HEK293T (cell line): ENCODE measurements at regions not wholly inside any gene's neighbourhood (a gene's known extent, or its start where the extent isn't known, plus 50 kb on each side); places are given as distances from the start of the nearest gene placed in this dataset.

Source experiments
- CTCF ChIA-PET: fragments of 350-600 bp; formaldehyde crosslinking; extraction: SDS; loops from one replicate; lab custom pipeline; 2021; ENCODE audit warnings: antibody characterized with exemption, inconsistent platforms; lab: Yijun Ruan, JAX
- POLR2A ChIA-PET: fragments of 350-600 bp; formaldehyde crosslinking; extraction: SDS; loops from one replicate; lab custom pipeline; 2020; ENCODE audit warnings: antibody characterized with exemption, inconsistent platforms; lab: Yijun Ruan, JAX
- DNase-seq: peaks from one replicate; pipeline ENCODE4 v3.0.0; 2012; ENCODE audit warnings: mixed read lengths; ENCODE audit errors: extremely low spot score
- ARNT ChIP-seq: fragments of 450-650 bp; IDR thresholded peaks from 2 replicates; pipeline ENCODE4 v1.6.1; 2017; ENCODE audit warnings: mild to moderate bottlenecking
- BHLHE40 ChIP-seq: fragments of 450-650 bp; IDR thresholded peaks from 2 replicates; pipeline ENCODE4 v1.6.1; 2016; ENCODE audit warnings: mild to moderate bottlenecking, moderate library complexity, borderline replicate concordance
- CTBP1 ChIP-seq: fragments of 450-650 bp; IDR thresholded peaks from 2 replicates; pipeline ENCODE4 v1.6.1; 2016; ENCODE audit warnings: borderline replicate concordance
- ELF4 ChIP-seq: fragments of 450-650 bp; IDR thresholded peaks from 2 replicates; pipeline ENCODE4 v1.6.1; 2017; ENCODE audit warnings: antibody characterized with exemption
- FOXA1 ChIP-seq: fragments of 450-650 bp; IDR thresholded peaks from 2 replicates; pipeline ENCODE4 v1.6.1; 2016; ENCODE audit warnings: mild to moderate bottlenecking
- FOXK2 ChIP-seq: fragments of 450-650 bp; IDR thresholded peaks from 2 replicates; pipeline ENCODE4 v1.6.1; 2016; ENCODE audit warnings: mild to moderate bottlenecking
- FOXM1 ChIP-seq: fragments of 450-650 bp; IDR thresholded peaks from 2 replicates; pipeline ENCODE4 v1.6.1; 2017; ENCODE audit warnings: mild to moderate bottlenecking, borderline replicate concordance
- HDGF ChIP-seq: fragments of 450-650 bp; IDR thresholded peaks from 2 replicates; pipeline ENCODE4 v1.6.1; 2017; ENCODE audit warnings: antibody characterized with exemption, borderline replicate concordance
- L3MBTL2 ChIP-seq: fragments of 450-650 bp; conservative IDR thresholded peaks from 2 replicates; pipeline ENCODE4 v1.6.1; 2016; ENCODE audit warnings: mild to moderate bottlenecking
- LEF1 ChIP-seq: fragments of 450-650 bp; IDR thresholded peaks from 2 replicates; pipeline ENCODE4 v1.6.1; 2017; ENCODE audit warnings: mild to moderate bottlenecking, borderline replicate concordance
- NFRKB ChIP-seq: fragments of 450-650 bp; IDR thresholded peaks from 2 replicates; pipeline ENCODE4 v1.6.1; 2016; ENCODE audit warnings: mild to moderate bottlenecking, moderate library complexity
- PKNOX1 ChIP-seq: fragments of 450-650 bp; IDR thresholded peaks from 2 replicates; pipeline ENCODE4 v1.6.1; 2016
- SP1 ChIP-seq: fragments of 450-650 bp; IDR thresholded peaks from 2 replicates; pipeline ENCODE4 v1.6.1; 2017
- SUZ12 ChIP-seq: fragments of 450-650 bp; IDR thresholded peaks from 2 replicates; pipeline ENCODE4 v1.6.1; 2016; ENCODE audit warnings: mild to moderate bottlenecking
- TARDBP ChIP-seq: fragments of 450-650 bp; IDR thresholded peaks from 2 replicates; pipeline ENCODE4 v1.6.1; 2016
- ZNF384 ChIP-seq: fragments of 450-650 bp; IDR thresholded peaks from 2 replicates; pipeline ENCODE4 v1.6.1; 2016

GRCh38 chr1:157288996-157289395, 150.8 kb upstream of the ETV3 start:
- POLR2A ChIA-PET, result no interaction called here
- CTCF ChIA-PET, result interaction anchor here (1.0 kb wide), 1 partner anchor 23 kb away, joined by 5 read pairs; no protein-coding TSS in a partner anchor
- TF ChIP-seq ELF4 (no peak), ZNF384 (no peak), BHLHE40 (no peak), SUZ12 (no peak), LEF1 (no peak)
- DNase-seq, result no peak

GRCh38 chr1:157288492-157288891, 150.3 kb upstream of the ETV3 start:
- POLR2A ChIA-PET, result no interaction called here
- CTCF ChIA-PET, result no interaction called here
- no peak for TF ChIP-seq LEF1
- no peak for TF ChIP-seq HDGF
- TF ChIP-seq ARNT, result no peak
- TF ChIP-seq FOXA1, result no peak
- no peak for TF ChIP-seq SUZ12
- TF ChIP-seq FOXM1, result no peak
- no peak for TF ChIP-seq TARDBP
- TF ChIP-seq PKNOX1, result no peak
- no peak for TF ChIP-seq FOXK2
- no peak for TF ChIP-seq CTBP1
- TF ChIP-seq ELF4, result no peak
- no peak for DNase-seq

- ChIA-PET POLR2A (no interaction called here), CTCF (no interaction called here)
- TF ChIP-seq FOXK2 (no peak), ARNT (no peak), HDGF (no peak), CTBP1 (no peak), LEF1 (no peak), ELF4 (no peak), BHLHE40 (no peak), L3MBTL2 (no peak)
- DNase-seq, result no peak
Measured at GRCh38 chr1:157288006-157288405, 149.8 kb upstream of the ETV3 start.

GRCh38 chr1:157287462-157287861, 149.3 kb upstream of the ETV3 start:
- POLR2A ChIA-PET, result no interaction called here
- CTCF ChIA-PET, result no interaction called here
- DNase-seq, result no peak
- TF ChIP-seq HDGF (no peak), TARDBP (no peak), L3MBTL2 (no peak), ZNF384 (no peak), SP1 (no peak), PKNOX1 (no peak), ARNT (no peak), FOXA1 (no peak)

GRCh38 chr1:157286646-157287420, 148.6 kb upstream of the ETV3 start:
- ChIA-PET CTCF (no interaction called here), POLR2A (no interaction called here)
- DNase-seq, result no peak
- no peak for TF ChIP-seq FOXK2
- TF ChIP-seq FOXM1, result no peak
- TF ChIP-seq PKNOX1, result no peak
- TF ChIP-seq HDGF, result no peak
- TF ChIP-seq BHLHE40, result no peak
- TF ChIP-seq NFRKB, result no peak

- POLR2A ChIA-PET, result interaction anchor here (0.5 kb wide), 1 partner anchor 8 kb away, joined by 3 read pairs; no protein-coding TSS in a partner anchor
- no peak for DNase-seq
- TF ChIP-seq CTBP1 (no peak), ZNF384 (no peak), SP1 (no peak), FOXM1 (no peak), TARDBP (no peak), NFRKB (no peak), SUZ12 (no peak), LEF1 (no peak), BHLHE40 (no peak), FOXK2 (no peak), ARNT (no peak)
- CTCF ChIA-PET, result no interaction called here
Measured at GRCh38 chr1:157286096-157286495, 147.9 kb upstream of the ETV3 start.

- CTCF ChIA-PET, result no interaction called here
Measured at GRCh38 chr1:157284451-157284850, 146.3 kb upstream of the ETV3 start.

More at GRCh38 chr1:157284451-157284850, 146.3 kb upstream of the ETV3 start:
- POLR2A ChIA-PET, result no interaction called here
- TF ChIP-seq LEF1 (no peak), L3MBTL2 (no peak), SP1 (no peak), NFRKB (no peak), FOXK2 (no peak), SUZ12 (no peak), FOXM1 (no peak), PKNOX1 (no peak), BHLHE40 (no peak), TARDBP (no peak), CTBP1 (no peak), HDGF (no peak), ZNF384 (no peak), ARNT (no peak), ELF4 (no peak), FOXA1 (no peak)
- DNase-seq, result no peak
